Activated T-helper 2 cell treated with anti-CD3 and anti-CD28 coated beads, Interferon-gamma antibody, Interleukin-2, Interleukin-4, amounts not matched to agents 10 μg/mL and 5 μg/mL and 100 μg/mL, durations not matched to agents 14 hours and 24 hours and 36 hours (primary cell): ENCODE measurements at regions not wholly inside any gene's neighbourhood (a gene's known extent, or its start where the extent isn't known, plus 50 kb on each side); places are given as distances from the start of the nearest gene placed in this dataset.

ENCODE experiments used
- DNase-seq: peaks from one replicate; pipeline ENCODE4 v3.0.0; 2021; ENCODE audit warnings: low spot score
- H3K27ac Mint-ChIP-seq: one replicate; pipeline ENCODE4 v1.8.0; 2021; ENCODE audit warnings: mixed read lengths
- H3K27me3 Mint-ChIP-seq: one replicate; pipeline ENCODE4 v1.8.0; 2021; ENCODE audit warnings: low read depth, mixed read lengths
- H3K36me3 Mint-ChIP-seq: one replicate; pipeline ENCODE4 v1.8.0; 2021; ENCODE audit warnings: low read depth, mixed read lengths
- H3K4me1 Mint-ChIP-seq: one replicate; pipeline ENCODE4 v1.8.0; 2021; ENCODE audit warnings: low read depth, mixed read lengths
- H3K4me3 Mint-ChIP-seq: one replicate; pipeline ENCODE4 v1.8.0; 2021; ENCODE audit warnings: low read depth, mild to moderate bottlenecking, moderate library complexity, mixed read lengths
- H3K9me3 Mint-ChIP-seq: one replicate; pipeline ENCODE4 v1.8.0; 2021; ENCODE audit warnings: mixed read lengths
- intact Hi-C: fragments of 100-400 bp; cut with micrococcal nuclease; formaldehyde crosslinking; loops from one replicate; pipeline ENCODE4 v1.15.1; 2023

DNA sequence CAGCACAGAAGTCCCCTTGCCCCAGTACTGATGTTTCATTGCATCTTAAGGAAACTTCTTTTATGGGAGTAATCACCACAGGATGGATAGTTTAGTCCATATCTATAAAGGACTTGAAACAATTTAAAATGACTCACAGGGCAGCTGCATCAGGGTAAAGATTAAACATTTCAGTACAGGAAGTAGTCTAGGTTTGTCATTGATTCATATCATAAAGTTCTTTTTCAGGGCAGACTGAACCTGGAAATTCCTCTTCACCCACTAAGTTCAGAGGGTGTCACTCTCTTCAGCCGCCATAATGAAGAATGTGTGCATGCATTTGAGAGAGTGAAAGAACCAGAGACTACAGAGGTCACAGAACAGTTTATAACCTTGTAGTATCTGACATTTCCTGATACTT is 296.3 kb upstream of the JAG1 start:
- no peak overlapping the region for H3K4me3 Mint-ChIP-seq
- no peaks in the 10 kb centered on the region for H3K27me3 Mint-ChIP-seq
- no peak overlapping the region for H3K27ac Mint-ChIP-seq
- intact Hi-C loops = no loop called here
- H3K4me1 Mint-ChIP-seq = no peaks in the 10 kb centered on the region
- no peak for DNase-seq
- peaks cover 3% of the 10 kb centered on the region for H3K9me3 Mint-ChIP-seq
- H3K36me3 Mint-ChIP-seq = no peaks in the 10 kb centered on the region

DNA sequence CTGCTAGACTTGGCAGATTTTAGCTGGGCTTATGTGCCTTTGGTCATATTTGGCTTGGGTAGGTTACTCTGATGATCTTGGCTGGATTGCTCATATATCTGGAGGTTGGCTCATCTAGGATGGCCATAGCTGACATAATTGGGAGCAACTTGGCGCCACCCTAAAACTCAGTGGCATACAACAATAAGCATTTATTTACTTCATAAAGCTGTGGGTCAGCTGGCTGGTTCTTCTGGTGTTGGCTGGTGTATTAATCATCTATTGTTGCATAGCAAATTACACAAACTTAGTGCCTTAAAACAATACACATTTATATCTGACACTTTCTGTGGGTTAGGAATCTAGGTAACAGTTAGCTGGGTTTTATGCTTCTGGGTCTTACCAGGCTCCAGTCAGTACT is 297.3 kb upstream of the JAG1 start:
- H3K4me3 Mint-ChIP-seq = no peak overlapping the region
- H3K36me3 Mint-ChIP-seq = no peaks in the 10 kb centered on the region
- intact Hi-C loops = no loop called here
- no peak overlapping the region for H3K27ac Mint-ChIP-seq
- peaks cover 3% of the 10 kb centered on the region for H3K9me3 Mint-ChIP-seq
- no peaks in the 10 kb centered on the region for H3K4me1 Mint-ChIP-seq
- no peak for DNase-seq
- H3K27me3 Mint-ChIP-seq = no peaks in the 10 kb centered on the region

DNA sequence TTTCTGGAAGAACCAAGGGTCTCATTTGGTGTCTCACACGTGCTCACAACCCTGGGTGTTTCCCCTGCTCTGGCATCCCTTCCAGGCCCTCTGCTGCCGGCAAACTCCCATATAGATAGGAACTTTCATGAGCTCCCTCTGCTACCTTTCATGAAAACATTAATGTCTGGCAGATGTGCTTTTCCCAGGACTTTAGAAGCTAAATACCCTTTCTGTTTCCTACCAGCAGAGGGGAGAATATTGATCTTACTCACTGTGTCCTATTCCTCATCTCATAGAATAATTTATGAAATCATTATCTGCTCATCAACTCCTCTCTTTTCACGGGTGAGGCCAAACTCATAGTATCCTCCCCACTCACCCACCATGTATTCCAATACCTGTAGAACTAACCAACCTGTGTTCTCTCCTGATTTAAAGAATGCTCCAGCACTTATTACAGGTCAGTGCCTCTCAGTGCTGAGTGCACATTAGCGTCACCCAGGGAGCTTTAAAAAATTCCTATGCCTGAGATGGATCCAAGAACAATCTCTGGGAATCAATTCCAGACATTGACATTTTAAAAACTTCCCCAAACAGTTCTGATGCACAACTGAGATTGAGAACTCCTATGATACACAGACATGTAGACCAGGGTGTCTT is 298.5 kb upstream of the JAG1 start:
- H3K4me1 Mint-ChIP-seq = no peaks in the 10 kb centered on the region
- H3K36me3 Mint-ChIP-seq = no peaks in the 10 kb centered on the region
- no peak overlapping the region for H3K27ac Mint-ChIP-seq
- no peaks in the 10 kb centered on the region for H3K27me3 Mint-ChIP-seq
- intact Hi-C loops = no loop called here
- H3K4me3 Mint-ChIP-seq = no peak overlapping the region
- no peak for DNase-seq
- H3K9me3 Mint-ChIP-seq = peaks cover 3% of the 10 kb centered on the region

DNA sequence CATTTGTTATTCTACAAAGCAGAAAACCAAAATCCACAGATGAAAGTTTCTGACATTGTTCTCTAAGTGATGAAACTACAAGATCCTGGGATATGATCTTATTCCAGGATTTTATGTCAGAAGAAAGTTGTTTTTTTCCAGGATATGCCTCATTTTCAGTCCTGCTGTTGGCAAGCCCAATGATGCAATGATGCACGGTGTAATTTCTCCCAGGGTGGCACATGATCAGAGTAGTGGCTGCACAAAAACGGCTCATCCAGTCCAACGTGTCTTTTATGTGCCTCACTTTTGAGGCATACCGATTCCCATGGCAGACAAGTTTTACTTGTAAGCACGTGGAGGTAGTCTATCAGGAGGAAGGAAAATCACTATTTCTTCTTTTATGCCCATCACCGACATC is 302.3 kb upstream of the JAG1 start:
- DNase-seq = no peak
- no peaks in the 10 kb centered on the region for H3K36me3 Mint-ChIP-seq
- no peak overlapping the region for H3K4me3 Mint-ChIP-seq
- no peaks in the 10 kb centered on the region for H3K9me3 Mint-ChIP-seq
- no peaks in the 10 kb centered on the region for H3K27me3 Mint-ChIP-seq
- intact Hi-C loops = no loop called here
- no peak overlapping the region for H3K27ac Mint-ChIP-seq
- H3K4me1 Mint-ChIP-seq = no peaks in the 10 kb centered on the region

DNA sequence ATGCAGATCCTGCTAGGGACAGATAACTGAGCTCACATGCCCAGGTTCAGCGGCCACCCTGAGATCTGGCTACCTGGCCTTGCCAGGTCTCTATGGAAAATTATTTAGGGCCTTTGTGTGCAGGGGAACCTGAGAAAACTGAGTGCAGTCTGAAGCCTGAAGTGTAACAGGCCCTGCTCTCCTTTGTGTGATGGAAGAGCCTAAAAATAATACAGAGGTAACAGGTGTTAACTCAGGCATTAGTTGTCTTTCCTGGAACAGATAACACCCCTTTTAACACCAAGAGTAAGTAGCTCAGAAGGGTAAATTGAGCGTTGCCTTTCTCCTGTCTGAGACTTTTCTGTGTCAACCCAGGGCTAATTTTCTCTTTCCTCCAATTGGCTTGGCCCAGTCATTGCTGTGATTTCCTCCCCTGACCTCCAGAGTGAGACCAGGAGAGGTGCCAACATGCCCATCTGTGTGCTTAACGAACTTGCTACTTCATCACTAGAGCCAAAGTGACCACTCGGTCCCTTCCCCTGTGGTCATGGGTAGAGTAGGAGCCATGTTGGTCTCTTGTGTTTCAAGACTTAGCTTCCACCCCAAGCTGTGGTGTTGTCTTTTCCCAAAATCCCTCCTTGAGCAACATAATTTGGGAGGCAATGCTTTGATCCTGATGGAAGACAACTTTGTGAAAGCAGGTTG is 304.4 kb upstream of the JAG1 start:
- intact Hi-C loops = no loop called here
- no peaks in the 10 kb centered on the region for H3K4me1 Mint-ChIP-seq
- H3K27me3 Mint-ChIP-seq = no peaks in the 10 kb centered on the region
- no peaks in the 10 kb centered on the region for H3K36me3 Mint-ChIP-seq
- no peak for DNase-seq
- no peak overlapping the region for H3K4me3 Mint-ChIP-seq
- H3K27ac Mint-ChIP-seq = no peak overlapping the region
- no peaks in the 10 kb centered on the region for H3K9me3 Mint-ChIP-seq

DNA sequence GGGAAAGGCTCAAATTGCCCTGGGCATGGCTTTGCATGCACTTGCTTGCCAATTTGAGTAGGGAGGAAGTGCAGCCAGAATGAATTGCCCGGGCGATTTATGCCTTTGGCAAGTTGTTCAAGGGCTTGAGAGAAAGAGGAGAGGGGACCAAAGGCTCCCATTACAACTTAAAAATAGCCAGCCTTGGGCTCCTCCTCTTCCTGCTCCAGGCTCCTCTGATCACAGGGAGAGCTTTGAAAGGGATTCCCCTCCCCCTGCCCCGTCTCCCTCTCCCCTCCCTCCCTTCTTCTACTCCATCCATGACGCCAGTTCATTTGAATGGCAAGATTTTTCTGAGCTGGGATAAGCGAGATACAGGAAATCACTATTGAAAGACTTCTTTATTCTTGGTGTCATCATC is 304.9 kb upstream of the JAG1 start:
- Mint-ChIP-seq H3K36me3 (no peaks in the 10 kb centered on the region), H3K9me3 (no peaks in the 10 kb centered on the region), H3K27ac (no peak overlapping the region), H3K4me3 (no peak overlapping the region), H3K27me3 (no peaks in the 10 kb centered on the region), H3K4me1 (no peaks in the 10 kb centered on the region)
- intact Hi-C loops = no loop called here
- DNase-seq = no peak

DNA sequence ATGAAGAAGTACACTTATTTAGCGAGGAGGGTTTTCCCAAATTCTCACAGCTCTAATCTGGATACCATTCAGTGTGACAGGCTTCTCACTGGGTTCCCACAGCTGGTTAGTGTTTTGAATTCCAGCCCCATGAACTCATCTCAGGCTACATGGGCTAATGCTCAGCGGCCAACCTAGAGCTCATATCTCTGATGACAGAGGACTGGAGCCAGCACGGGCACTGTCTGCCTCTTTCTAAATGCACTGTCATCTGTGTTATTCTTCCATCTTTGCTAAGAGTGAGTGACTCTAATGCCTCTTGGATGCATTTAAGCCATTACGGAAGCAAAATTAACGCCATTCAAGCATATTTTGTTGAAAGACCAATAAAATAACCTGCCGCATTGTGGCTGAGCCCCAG is 308.9 kb upstream of the JAG1 start:
- no peak overlapping the region for H3K27ac Mint-ChIP-seq
- H3K4me1 Mint-ChIP-seq = no peaks in the 10 kb centered on the region
- intact Hi-C loops = no loop called here
- DNase-seq = no peak
- no peaks in the 10 kb centered on the region for H3K27me3 Mint-ChIP-seq
- H3K4me3 Mint-ChIP-seq = no peak overlapping the region
- H3K36me3 Mint-ChIP-seq = no peaks in the 10 kb centered on the region
- H3K9me3 Mint-ChIP-seq = no peaks in the 10 kb centered on the region

DNA sequence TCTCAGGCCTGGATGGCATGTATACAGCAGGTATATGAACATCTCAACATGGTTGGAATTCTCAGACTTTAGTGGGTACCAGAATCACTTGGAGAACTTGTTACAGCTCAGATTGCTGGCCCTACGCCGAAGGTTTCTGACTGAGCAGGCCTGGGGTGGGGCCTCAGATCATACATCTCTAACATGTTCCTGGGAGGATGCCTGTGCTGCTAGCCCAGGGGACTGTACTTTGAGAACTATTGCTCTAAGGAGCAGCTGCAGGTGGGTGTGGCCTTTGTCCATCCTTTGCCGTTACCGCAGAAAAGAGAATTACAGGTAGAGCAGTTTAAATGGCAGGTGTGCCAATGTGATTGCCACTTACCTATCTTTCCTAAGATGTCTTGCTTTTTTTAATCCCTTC is 310.5 kb upstream of the JAG1 start:
- Mint-ChIP-seq H3K4me1 (no peaks in the 10 kb centered on the region), H3K36me3 (no peaks in the 10 kb centered on the region), H3K9me3 (no peaks in the 10 kb centered on the region), H3K4me3 (no peak overlapping the region), H3K27me3 (no peaks in the 10 kb centered on the region), H3K27ac (no peak overlapping the region)
- intact Hi-C loops = no loop called here
- no peak for DNase-seq

DNA sequence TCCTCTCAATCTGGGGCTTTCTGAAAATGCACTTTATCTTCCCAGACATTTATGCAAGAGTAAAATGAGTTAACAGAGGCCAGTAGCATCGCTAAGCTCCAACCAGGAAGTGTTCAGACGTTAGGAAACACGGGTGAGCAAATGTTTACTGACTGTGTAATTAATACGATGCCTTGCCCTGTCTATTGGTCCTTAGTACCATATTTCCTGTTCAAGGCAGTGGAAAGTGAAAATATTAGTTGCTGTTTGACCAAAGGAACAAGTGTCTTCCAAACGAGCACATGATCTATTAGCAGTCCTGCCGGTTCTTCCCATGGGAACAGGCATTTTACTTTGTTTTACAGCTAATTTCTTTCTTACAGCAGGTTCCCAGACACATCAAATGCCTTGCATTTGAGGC is 311.1 kb upstream of the JAG1 start:
- H3K4me3 Mint-ChIP-seq = no peak overlapping the region
- H3K27me3 Mint-ChIP-seq = no peaks in the 10 kb centered on the region
- no peaks in the 10 kb centered on the region for H3K9me3 Mint-ChIP-seq
- H3K36me3 Mint-ChIP-seq = no peaks in the 10 kb centered on the region
- no peak overlapping the region for H3K27ac Mint-ChIP-seq
- intact Hi-C loops = no loop called here
- H3K4me1 Mint-ChIP-seq = no peaks in the 10 kb centered on the region
- no peak for DNase-seq

DNA sequence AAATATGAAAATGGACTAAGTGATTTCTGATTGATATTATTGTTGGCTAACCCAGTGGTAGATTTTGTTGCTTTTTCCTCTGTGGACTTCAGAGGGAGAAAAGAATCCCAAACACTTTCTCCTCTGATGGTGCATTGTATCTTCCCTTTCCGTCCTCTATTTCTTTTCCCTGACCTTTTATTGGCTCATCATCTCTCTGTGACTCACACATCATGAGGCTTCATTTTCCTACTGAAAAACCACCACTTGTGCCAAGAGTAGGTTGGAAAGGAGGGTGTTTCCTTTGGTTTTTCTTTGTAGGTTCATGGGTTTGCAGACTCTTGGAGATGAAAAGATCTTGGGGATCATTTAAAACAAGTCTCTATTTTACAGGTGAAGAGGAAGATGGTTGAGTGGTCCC is 311.7 kb upstream of the JAG1 start:
- intact Hi-C loops = no loop called here
- Mint-ChIP-seq H3K4me3 (no peak overlapping the region), H3K27me3 (no peaks in the 10 kb centered on the region), H3K36me3 (no peaks in the 10 kb centered on the region), H3K9me3 (no peaks in the 10 kb centered on the region), H3K27ac (no peak overlapping the region), H3K4me1 (no peaks in the 10 kb centered on the region)
- no peak for DNase-seq

DNA sequence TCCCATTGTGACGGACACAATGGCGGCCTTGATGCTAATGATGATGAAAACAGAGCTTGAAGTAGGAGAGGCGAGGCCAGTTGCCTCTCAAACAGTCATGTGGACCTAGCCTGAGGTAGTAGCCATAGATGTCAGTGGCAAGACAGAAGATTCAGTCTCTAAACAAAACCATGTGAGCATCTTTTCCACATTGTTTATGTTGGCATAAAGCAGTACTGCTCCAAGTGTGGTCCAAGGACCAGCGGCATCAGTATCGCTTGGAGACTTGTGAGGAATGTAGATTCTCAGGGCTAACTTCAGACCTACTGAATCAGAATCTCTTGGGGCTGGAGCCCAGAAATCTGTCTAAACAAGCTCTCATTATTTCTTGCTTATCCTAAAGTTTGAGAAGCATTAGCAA is 312.8 kb upstream of the JAG1 start:
- H3K4me3 Mint-ChIP-seq = no peak overlapping the region
- no peak overlapping the region for H3K27ac Mint-ChIP-seq
- H3K9me3 Mint-ChIP-seq = no peaks in the 10 kb centered on the region
- no peak for DNase-seq
- no peaks in the 10 kb centered on the region for H3K36me3 Mint-ChIP-seq
- no peaks in the 10 kb centered on the region for H3K27me3 Mint-ChIP-seq
- H3K4me1 Mint-ChIP-seq = no peaks in the 10 kb centered on the region
- intact Hi-C loops = no loop called here

DNA sequence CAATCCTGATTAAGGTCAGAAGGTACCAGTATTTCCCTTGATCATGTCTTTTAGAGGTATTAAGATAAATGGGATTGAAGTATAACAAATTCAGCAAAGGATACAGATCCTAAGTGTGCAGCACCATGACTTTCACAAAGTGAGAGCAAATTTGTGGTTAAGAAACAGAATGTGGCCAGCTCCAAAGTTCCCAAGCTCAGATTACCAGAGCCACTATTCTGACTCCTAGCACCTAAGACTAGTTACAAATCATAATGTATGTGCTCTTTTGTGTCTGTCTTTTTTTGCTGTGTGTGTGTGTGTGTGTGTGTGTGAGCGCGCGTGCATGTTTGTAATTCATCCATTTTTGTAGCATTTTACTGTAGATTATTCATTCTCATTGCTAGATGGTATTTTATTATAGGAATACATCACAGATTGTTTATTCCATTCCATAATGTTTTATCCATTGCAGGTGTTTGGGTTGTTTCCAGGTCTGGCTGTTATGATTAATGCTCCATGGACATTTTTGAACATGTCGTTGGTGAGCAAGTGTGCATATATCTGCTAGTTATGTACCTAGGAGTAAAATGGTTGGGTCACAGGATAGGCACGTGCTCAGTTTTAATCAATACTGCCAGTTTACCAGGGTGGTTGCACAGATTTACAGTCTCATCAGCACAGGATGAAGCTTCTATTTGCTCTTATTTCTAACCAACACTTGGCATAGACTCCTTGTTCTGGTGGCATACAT is 314.0 kb upstream of the JAG1 start:
- Mint-ChIP-seq H3K4me3 (no peak overlapping the region), H3K27ac (no peak overlapping the region), H3K4me1 (no peaks in the 10 kb centered on the region), H3K9me3 (peaks cover 2% of the 10 kb centered on the region), H3K27me3 (no peaks in the 10 kb centered on the region), H3K36me3 (no peaks in the 10 kb centered on the region)
- intact Hi-C loops = no loop called here
- no peak for DNase-seq

DNA sequence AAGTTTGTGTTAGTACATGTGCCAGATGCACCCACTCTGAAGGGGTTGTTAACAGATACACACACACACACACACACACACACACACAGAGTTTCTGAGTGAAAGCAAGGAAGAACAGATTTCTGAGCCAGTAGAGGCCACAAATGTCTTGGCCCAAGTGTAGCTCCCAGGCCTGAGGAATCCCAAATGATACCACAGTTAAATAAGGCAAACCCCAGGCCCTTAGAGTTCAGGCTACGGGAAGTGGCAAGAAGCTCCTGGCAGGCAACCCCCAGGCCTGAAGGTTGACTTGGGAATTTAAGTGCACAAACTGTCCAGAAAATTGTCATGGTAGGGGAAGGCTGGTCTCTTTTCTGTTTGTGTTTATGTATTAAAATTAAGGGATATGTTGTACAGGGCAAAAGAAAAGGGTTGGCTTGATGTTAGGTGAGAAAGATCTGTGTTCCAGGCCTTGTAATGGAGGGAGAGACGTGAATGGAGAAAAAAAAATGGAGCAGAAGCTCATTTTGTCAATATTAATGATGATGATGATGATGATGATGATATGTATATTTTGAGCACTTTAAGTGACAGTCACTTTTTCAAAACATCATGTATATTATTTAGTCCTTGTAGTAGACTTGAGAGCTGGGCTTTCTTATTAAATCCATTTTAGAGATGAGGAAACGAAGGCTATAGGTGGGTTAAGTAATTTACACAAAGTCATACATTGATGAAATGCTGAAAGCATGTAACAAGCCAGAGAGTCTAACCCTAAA is 317.0 kb upstream of the JAG1 start:
- H3K27me3 Mint-ChIP-seq = no peaks in the 10 kb centered on the region
- intact Hi-C loops = no loop called here
- no peaks in the 10 kb centered on the region for H3K36me3 Mint-ChIP-seq
- no peak overlapping the region for H3K27ac Mint-ChIP-seq
- H3K4me3 Mint-ChIP-seq = no peak overlapping the region
- no peaks in the 10 kb centered on the region for H3K4me1 Mint-ChIP-seq
- peaks cover 4% of the 10 kb centered on the region for H3K9me3 Mint-ChIP-seq
- no peak for DNase-seq
